Ectodermal cell (in vitro differentiated cells): ENCODE measurements at regions not wholly inside any gene's neighbourhood (a gene's known extent, or its start where the extent isn't known, plus 50 kb on each side); places are given as distances from the start of the nearest gene placed in this dataset.

Experiments used
- H3K27ac ChIP-seq: 2 replicates; pipeline ENCODE4 v1.7.0; 2013; ENCODE audit warnings: mild to moderate bottlenecking, low read depth, low read length; ENCODE audit not compliant: insufficient read depth, poor library complexity, severe bottlenecking
- H3K27me3 ChIP-seq: 2 replicates; pipeline ENCODE4 v1.7.0; 2013; ENCODE audit warnings: mild to moderate bottlenecking, low read length; ENCODE audit not compliant: insufficient read depth, control insufficient read depth, poor library complexity, severe bottlenecking
- H3K36me3 ChIP-seq: one replicate; pipeline ENCODE4 v1.7.0; 2013; ENCODE audit warnings: low read length; ENCODE audit not compliant: control insufficient read depth, insufficient read depth
- H3K4me1 ChIP-seq: one replicate; pipeline ENCODE4 v1.7.0; 2013; ENCODE audit warnings: low read length; ENCODE audit not compliant: control insufficient read depth, insufficient read depth
- H3K4me3 ChIP-seq: 2 replicates; pipeline ENCODE4 v1.7.0; 2013; ENCODE audit warnings: low read depth, low read length, control low read depth; ENCODE audit not compliant: insufficient read depth
- H3K9me3 ChIP-seq: 2 replicates; pipeline ENCODE4 v1.7.0; 2013; ENCODE audit warnings: mild to moderate bottlenecking, low read length, moderate library complexity; ENCODE audit not compliant: control insufficient read depth
- WGBS, 2 experiments: methylation state at CpG; one replicate each; pipeline ENCODE4 v1.1.7; 2013; ENCODE audit warnings: missing lambda C conversion rate in 2 of 2; 5-methylcytosine and 5-hydroxymethylcytosine counted together

DNA sequence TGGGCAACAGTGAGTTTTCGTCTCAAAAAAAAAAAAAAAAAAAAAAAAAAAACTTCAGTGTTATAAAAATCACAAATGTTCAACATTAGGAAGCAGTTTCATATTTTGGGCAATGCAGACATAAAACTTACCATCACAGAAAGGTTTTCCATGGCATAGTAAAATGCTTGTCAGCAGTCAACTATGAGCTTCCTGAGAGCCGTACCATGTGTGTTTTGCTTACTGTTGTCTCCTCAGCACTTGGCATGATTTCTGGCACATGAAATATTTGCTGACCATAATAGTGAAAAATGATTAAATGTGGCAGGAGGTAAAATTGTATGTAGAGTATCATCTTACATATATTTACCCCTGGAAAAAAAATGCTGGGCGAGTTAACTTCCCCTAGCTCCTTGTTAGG lies 237.5 kb upstream of the SLC35B3 start:
- no peaks in the 10 kb centered on the region for H3K36me3 ChIP-seq
- H3K27ac ChIP-seq, result no peak overlapping the region
- H3K4me3 ChIP-seq, result no peak overlapping the region
- H3K27me3 ChIP-seq, result no peaks in the 10 kb centered on the region
- no peaks in the 10 kb centered on the region for H3K9me3 ChIP-seq
- H3K4me1 ChIP-seq, result no peaks in the 10 kb centered on the region
- 90 to 100% methylated on average over 3 of the region's 3 CpGs for WGBS, 2 experiments

DNA sequence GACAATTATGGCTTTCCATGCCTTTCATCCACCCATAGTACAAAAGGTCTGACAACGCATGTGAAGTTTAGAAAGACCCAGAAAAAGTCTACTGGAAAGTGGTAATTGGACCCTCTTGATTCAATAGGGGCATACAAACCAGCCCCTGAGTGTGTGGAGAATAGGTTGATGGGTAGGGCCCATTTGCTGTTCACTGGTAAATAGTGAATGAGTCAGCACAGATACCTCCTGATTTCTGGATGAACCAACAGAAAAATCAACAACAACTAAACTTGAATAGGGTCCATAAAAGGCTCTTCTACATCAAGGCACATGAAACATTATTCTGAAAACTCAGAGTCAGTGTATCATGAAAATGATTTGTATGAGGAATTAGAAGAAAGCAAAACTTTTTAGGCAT lies 235.4 kb upstream of the SLC35B3 start:
- H3K4me3 ChIP-seq, result no peak overlapping the region
- no peaks in the 10 kb centered on the region for H3K36me3 ChIP-seq
- WGBS, 2 experiments, result 90 to 93% methylated on average over 1 of the region's 1 CpG
- H3K27ac ChIP-seq, result no peak overlapping the region
- no peaks in the 10 kb centered on the region for H3K9me3 ChIP-seq
- H3K27me3 ChIP-seq, result no peaks in the 10 kb centered on the region
- no peaks in the 10 kb centered on the region for H3K4me1 ChIP-seq

DNA sequence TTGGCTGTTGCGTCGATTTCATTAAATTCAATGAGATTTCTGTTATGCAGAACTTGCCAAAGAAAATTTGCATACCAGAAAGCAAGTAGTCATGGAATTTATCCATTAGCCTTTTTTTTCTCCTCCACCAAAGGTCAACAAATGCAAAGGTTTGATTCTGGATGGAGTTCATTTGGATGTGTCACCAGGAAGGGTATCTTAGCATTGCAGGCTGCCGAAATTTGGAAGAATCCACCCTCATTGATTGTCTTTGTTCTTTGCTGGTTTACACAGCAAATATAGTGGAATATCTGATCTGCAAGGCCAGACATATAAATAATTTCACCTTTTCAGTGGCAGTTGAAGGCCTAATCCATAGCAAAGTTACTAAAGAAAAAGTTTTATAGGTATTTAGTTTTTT lies 229.4 kb upstream of the SLC35B3 start:
- WGBS, 2 experiments, result 83 to 98% methylated on average over 3 of the region's 3 CpGs
- Histone ChIP-seq H3K27me3 (no peaks in the 10 kb centered on the region), H3K36me3 (no peaks in the 10 kb centered on the region), H3K4me3 (no peak overlapping the region), H3K27ac (no peak overlapping the region), H3K9me3 (no peaks in the 10 kb centered on the region), H3K4me1 (no peaks in the 10 kb centered on the region)

DNA sequence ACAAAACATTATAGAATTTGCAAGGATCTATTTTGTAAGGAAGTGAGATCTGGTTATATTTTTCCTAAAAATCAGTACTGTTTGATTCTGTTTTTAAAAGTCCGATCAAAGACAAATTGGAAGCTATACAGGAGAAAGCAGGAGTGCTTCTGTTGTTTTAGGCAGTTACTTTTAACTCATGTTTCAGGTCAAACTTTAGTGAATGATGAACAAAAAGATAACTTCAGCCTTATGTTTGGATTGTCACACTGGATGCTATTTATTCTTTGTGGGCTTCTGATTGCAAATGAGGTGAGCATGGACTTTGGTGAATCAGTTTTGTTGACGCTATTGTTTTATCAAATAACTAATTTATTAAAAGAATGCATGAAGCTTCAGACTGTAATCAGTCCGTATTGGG lies 228.7 kb upstream of the SLC35B3 start:
- no peaks in the 10 kb centered on the region for H3K9me3 ChIP-seq
- 91 to 92% methylated on average over 2 of the region's 3 CpGs for WGBS, 2 experiments
- no peak overlapping the region for H3K27ac ChIP-seq
- no peaks in the 10 kb centered on the region for H3K4me1 ChIP-seq
- no peaks in the 10 kb centered on the region for H3K27me3 ChIP-seq
- H3K36me3 ChIP-seq, result no peaks in the 10 kb centered on the region
- no peak overlapping the region for H3K4me3 ChIP-seq

DNA sequence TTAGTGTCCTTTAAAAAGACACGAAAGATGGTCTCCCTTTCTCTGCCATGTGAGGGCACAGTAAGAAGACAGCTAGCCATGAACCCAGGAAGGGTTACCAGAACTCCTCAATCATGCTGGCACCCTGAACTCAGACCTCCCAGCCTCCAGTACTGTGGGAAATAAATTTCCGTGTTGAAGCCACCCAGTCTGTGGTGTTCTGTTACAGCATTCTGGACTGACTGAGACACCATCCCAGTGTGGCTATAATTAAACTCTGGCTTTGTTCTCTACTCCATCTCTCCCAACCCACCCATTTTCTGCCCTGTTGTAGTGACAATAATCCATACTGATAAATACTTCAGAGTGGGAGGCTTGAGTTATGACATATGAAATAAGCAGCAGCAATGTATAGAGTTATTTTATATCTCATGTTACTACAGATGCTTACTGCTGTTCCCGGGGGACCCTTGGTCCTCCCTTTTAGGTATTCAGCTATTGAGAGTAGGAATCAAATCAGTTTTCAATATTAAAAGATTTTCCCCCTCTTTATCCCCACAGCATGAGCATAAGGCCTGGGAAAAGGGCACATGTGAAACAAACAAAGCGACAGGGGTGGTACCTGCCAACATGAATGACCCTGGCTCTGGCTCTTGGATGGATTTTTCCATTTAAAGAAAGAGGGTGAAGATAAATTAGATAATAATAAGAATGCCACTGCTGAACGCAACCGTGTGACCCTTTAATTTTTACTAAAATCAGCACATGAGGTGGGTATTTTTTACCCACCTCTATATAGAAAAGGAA lies 224.3 kb upstream of the SLC35B3 start:
- Histone ChIP-seq H3K9me3 (no peaks in the 10 kb centered on the region), H3K27me3 (no peaks in the 10 kb centered on the region), H3K36me3 (no peaks in the 10 kb centered on the region), H3K4me3 (no peak overlapping the region), H3K27ac (no peak overlapping the region), H3K4me1 (no peaks in the 10 kb centered on the region)
- WGBS, 2 experiments, result 89 to 94% methylated on average over 5 of the region's 6 CpGs

DNA sequence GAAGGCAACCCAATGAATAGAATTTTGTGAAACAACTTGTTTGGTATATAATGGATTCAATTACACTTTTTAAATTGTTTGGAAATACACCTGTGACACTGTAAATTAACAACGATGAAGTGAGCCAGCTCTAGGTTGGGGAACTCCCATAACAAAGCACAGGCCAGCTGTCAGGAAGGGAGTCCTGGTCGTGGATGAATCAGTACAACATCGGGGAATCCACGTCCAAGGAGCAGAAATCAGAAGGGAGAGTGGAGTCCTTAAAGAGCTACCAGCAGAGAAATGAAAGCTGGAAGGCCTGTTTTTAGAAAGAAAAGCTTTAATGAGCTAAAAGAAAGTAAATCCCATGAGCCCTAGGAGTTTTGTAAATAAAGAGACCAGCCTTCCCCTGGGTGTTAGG lies 223.1 kb upstream of the SLC35B3 start:
- Histone ChIP-seq H3K27ac (no peak overlapping the region), H3K9me3 (no peaks in the 10 kb centered on the region), H3K4me1 (no peaks in the 10 kb centered on the region), H3K4me3 (no peak overlapping the region), H3K36me3 (no peaks in the 10 kb centered on the region), H3K27me3 (no peaks in the 10 kb centered on the region)
- whole genome bisulfite sequencing, 2 experiments, result 61 to 70% methylated on average over 4 of the region's 4 CpGs

DNA sequence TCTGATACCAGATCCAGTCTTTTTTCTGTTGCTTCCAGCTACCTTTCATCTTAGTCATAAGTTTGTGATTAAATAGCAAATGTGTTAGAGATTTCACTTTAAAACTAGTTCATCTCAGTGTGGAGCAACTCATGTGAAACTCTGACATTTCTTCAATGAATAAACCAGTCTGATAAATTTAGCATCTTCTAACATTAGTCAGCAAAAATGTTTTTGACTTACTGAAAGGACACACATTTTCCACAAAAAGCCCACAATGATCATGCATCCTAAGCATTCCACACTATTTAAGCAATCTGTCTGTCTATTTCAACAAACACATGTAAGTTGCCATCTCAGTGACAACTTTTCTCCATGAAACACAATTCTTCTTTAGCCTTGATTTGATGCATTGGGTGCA lies 222.2 kb upstream of the SLC35B3 start:
- H3K4me3 ChIP-seq, result no peak overlapping the region
- H3K36me3 ChIP-seq, result no peaks in the 10 kb centered on the region
- H3K9me3 ChIP-seq, result no peaks in the 10 kb centered on the region
- no peaks in the 10 kb centered on the region for H3K27me3 ChIP-seq
- H3K27ac ChIP-seq, result no peak overlapping the region
- H3K4me1 ChIP-seq, result no peaks in the 10 kb centered on the region

DNA sequence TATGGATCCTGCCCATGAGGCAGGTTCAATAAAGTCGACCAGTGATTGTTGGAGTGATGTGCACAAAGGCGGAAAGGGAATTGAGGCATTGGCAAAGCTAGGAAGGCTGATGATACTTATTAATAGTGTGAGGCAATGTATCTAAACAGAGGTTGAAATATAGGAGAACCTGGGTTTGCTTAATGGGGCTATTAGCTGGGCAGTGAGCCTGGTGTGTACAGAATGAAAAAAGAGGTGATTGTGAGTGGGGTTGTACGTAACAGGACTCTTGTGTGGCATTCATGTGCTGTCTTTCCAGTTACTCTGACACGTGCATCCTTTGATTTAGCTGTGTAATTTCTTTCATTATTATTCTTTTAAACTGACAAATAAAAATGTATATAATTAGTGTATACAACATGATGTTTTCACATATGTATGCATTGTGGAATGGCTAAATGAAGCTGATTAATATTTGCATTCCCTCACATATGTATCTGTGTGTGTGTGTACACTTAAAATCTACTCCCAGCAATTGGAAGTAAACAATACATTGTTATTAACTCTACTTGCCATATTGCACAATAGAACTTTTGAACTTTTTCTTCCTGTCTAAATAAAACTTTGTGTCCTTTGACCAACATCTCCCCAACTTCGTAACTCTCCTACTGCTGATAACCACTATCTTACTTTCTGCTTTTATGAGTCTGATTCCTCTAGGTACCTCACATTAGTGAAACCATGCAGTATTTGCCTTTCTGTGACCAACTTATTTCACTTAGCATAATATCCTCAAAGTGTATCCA lies 220.5 kb upstream of the SLC35B3 start:
- no peaks in the 10 kb centered on the region for H3K9me3 ChIP-seq
- no peaks in the 10 kb centered on the region for H3K4me1 ChIP-seq
- H3K36me3 ChIP-seq, result no peaks in the 10 kb centered on the region
- no peaks in the 10 kb centered on the region for H3K27me3 ChIP-seq
- no peak overlapping the region for H3K4me3 ChIP-seq
- 90 to 94% methylated on average over 4 of the region's 5 CpGs for WGBS, 2 experiments
- no peak overlapping the region for H3K27ac ChIP-seq

DNA sequence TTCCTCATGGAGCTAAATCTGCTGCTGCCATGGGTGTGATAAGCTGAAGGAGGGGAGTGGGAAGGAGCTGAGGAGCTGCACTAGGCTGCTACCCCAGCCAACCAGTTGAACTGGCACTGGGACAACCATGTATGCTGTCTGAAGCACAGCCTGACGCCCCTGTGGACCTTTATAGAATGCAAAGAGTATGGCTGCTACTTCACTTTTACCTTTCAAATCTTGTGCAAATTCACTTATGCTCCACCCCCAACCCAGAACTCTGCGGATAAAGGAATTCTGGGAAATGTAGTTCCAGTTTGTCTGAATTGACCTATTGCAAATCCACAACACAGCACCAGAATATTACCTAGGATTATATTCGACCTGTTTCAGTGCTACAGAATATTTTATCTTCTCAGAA lies 217.4 kb upstream of the SLC35B3 start:
- Histone ChIP-seq H3K27ac (no peak overlapping the region), H3K4me1 (no peaks in the 10 kb centered on the region), H3K4me3 (no peak overlapping the region), H3K9me3 (no peaks in the 10 kb centered on the region), H3K27me3 (no peaks in the 10 kb centered on the region), H3K36me3 (no peaks in the 10 kb centered on the region)
- WGBS, 2 experiments, result 74 to 82% methylated on average over 3 of the region's 3 CpGs

DNA sequence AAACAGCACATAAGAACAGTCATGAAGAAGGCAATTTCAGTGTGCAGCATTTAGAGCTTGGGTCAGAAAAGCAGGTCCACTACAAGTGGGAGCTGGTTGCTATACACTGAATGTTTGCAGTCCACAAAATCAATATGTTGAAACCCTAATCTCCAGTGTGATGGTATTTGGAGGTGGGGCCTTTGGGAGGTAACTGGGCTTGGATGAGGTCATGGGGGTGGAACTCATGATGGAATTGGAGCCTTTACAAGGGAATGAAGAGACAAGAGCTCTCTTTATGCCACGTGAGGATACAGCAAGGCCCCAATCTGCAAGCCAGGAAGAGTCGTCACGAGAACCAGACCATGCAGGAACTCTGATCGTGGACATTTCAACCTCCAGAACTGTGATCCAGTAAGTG lies 216.7 kb upstream of the SLC35B3 start:
- Histone ChIP-seq H3K36me3 (no peaks in the 10 kb centered on the region), H3K4me3 (no peak overlapping the region), H3K27me3 (no peaks in the 10 kb centered on the region), H3K9me3 (no peaks in the 10 kb centered on the region), H3K27ac (no peak overlapping the region), H3K4me1 (no peaks in the 10 kb centered on the region)
- 91 to 92% methylated on average over 4 of the region's 4 CpGs for WGBS, 2 experiments
